Neural progenitor cell (in vitro differentiated cells): ENCODE measurements at regions not wholly inside any gene's neighbourhood (a gene's known extent, or its start where the extent isn't known, plus 50 kb on each side); places are given as distances from the start of the nearest gene placed in this dataset.

ENCODE experiments used
- DNase-seq: peaks from one replicate; pipeline ENCODE4 v3.0.0-alpha.2; 2016; ENCODE audit warnings: low spot score
- H2AFZ ChIP-seq: fragments of 200-600 bp; sonication (generic); replicated peaks from 2 replicates; pipeline ENCODE4 v1.6.1; 2016; ENCODE audit warnings: antibody characterized with exemption
- H3F3A ChIP-seq: fragments of 200-600 bp; sonication (generic); 2 replicates; pipeline ENCODE4 v1.6.1; 2016; ENCODE audit warnings: antibody characterized with exemption, low read depth
- H3K27ac ChIP-seq: fragments of 200-600 bp; sonication (generic); 2 replicates; pipeline ENCODE4 v1.5.1; 2016; ENCODE audit warnings: mild to moderate bottlenecking
- H3K27me3 ChIP-seq: fragments of 200-600 bp; sonication (generic); 2 replicates; pipeline ENCODE4 v1.6.1; 2016; ENCODE audit warnings: mild to moderate bottlenecking, moderate library complexity
- H3K36me3 ChIP-seq: fragments of 200-600 bp; sonication (generic); 2 replicates; pipeline ENCODE4 v1.5.1; 2016
- H3K4me1 ChIP-seq: fragments of 200-600 bp; sonication (generic); 2 replicates; pipeline ENCODE4 v1.6.1; 2016; ENCODE audit warnings: mixed run types
- H3K4me2 ChIP-seq: fragments of 200-600 bp; sonication (generic); 2 replicates; pipeline ENCODE4 v1.6.1; 2016
- H3K4me3 ChIP-seq: fragments of 200-600 bp; sonication (generic); 2 replicates; pipeline ENCODE4 v1.5.1; 2016
- H3K79me2 ChIP-seq: fragments of 200-600 bp; sonication (generic); 2 replicates; pipeline ENCODE4 v1.6.1; 2016; ENCODE audit warnings: low read depth
- H3K9ac ChIP-seq: fragments of 200-600 bp; sonication (generic); 2 replicates; pipeline ENCODE4 v1.6.1; 2016
- H3K9me3 ChIP-seq: fragments of 200-600 bp; sonication (generic); 2 replicates; pipeline ENCODE4 v1.5.1; 2016; ENCODE audit warnings: low read depth
- H4K20me1 ChIP-seq: fragments of 200-600 bp; sonication (generic); 2 replicates; pipeline ENCODE4 v1.6.1; 2016; ENCODE audit warnings: low read depth
- H3K27ac Mint-ChIP-seq: 3 replicates; pipeline ENCODE4 v1.8.0; 2021; ENCODE audit warnings: mixed read lengths
- H3K27me3 Mint-ChIP-seq: 2 replicates; pipeline ENCODE4 v1.8.0; 2022; ENCODE audit warnings: low read depth, mild to moderate bottlenecking, inconsistent platforms, moderate library complexity, mixed read lengths; ENCODE audit not compliant: insufficient read depth
- H3K36me3 Mint-ChIP-seq: 3 replicates; pipeline ENCODE4 v1.8.0; 2021; ENCODE audit warnings: mixed read lengths
- H3K4me1 Mint-ChIP-seq: 3 replicates; pipeline ENCODE4 v1.8.0; 2021; ENCODE audit warnings: mixed read lengths
- H3K4me3 Mint-ChIP-seq: 3 replicates; pipeline ENCODE4 v1.8.0; 2021; ENCODE audit warnings: mild to moderate bottlenecking, moderate library complexity, mixed read lengths
- H3K9me3 Mint-ChIP-seq: 3 replicates; pipeline ENCODE4 v1.8.0; 2020; ENCODE audit warnings: mixed read lengths
- CTCF ChIP-seq: fragments of 200-600 bp; sonication (generic); IDR thresholded peaks from 2 replicates; pipeline ENCODE4 v1.5.1; 2017; ENCODE audit warnings: antibody characterized with exemption, mild to moderate bottlenecking
- EZH2 ChIP-seq: fragments of 200-600 bp; sonication (generic); IDR thresholded peaks from 2 replicates; pipeline ENCODE4 v1.6.1; 2017; ENCODE audit warnings: antibody characterized with exemption, mild to moderate bottlenecking, moderate library complexity
- EZH2phosphoT487 ChIP-seq: fragments of 200-600 bp; sonication (generic); IDR thresholded peaks from 2 replicates; pipeline ENCODE4 v1.6.1; 2017; ENCODE audit warnings: antibody characterized with exemption

DNA sequence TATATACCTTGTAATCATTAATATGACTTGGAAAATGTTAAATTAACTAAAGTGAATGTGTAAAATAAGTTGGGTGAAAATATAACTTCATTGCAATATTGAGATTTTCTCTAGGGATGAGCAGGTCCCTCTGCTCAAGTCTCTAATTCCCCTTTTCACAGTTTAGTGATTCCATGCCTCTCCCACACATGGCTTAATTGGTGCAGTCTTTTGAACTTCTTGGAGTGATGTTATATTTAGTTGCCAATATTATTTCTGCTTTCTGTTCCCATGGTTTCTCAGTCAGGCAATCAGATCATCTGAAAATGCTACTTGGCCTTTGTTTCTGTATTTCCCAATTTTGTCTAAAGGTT lies 233.7 kb upstream of the SPOPL start:
- no peak overlapping the region for H3K27ac ChIP-seq
- TF ChIP-seq CTCF (no peak), EZH2phosphoT487 (no peak), EZH2 (no peak)
- no peak overlapping the region for H2AFZ ChIP-seq
- H3K27me3 Mint-ChIP-seq = no peaks in the 10 kb centered on the region
- H3K9me3 ChIP-seq = no peaks in the 10 kb centered on the region
- H3K4me1 Mint-ChIP-seq = peaks cover 3% of the 10 kb centered on the region
- H3K4me3 ChIP-seq = no peak overlapping the region
- no peaks in the 10 kb centered on the region for H3K4me1 ChIP-seq
- H3K9me3 Mint-ChIP-seq = peaks cover 4% of the 10 kb centered on the region
- H3K27me3 ChIP-seq = no peaks in the 10 kb centered on the region
- no peak overlapping the region for H3K4me3 Mint-ChIP-seq
- H3K79me2 ChIP-seq = no peaks in the 10 kb centered on the region
- H3K27ac Mint-ChIP-seq = no peak overlapping the region
- H3F3A ChIP-seq = peaks cover 9% of the 10 kb centered on the region
- H3K36me3 ChIP-seq = no peaks in the 10 kb centered on the region
- no peak overlapping the region for H3K4me2 ChIP-seq
- H3K36me3 Mint-ChIP-seq = peaks cover 2% of the 10 kb centered on the region
- H3K9ac ChIP-seq = no peak overlapping the region
- H4K20me1 ChIP-seq = no peaks in the 10 kb centered on the region
- no peak for DNase-seq

- Histone ChIP-seq H2AFZ (no peak overlapping the region), H3K9me3 (no peaks in the 10 kb centered on the region), H3K4me3 (no peak overlapping the region), H3K36me3 (no peaks in the 10 kb centered on the region), H3K79me2 (no peaks in the 10 kb centered on the region), H3K27me3 (no peaks in the 10 kb centered on the region), H3K27ac (no peak overlapping the region), H3K4me1 (peaks cover 10% of the 10 kb centered on the region), H3K4me2 (no peak overlapping the region), H3F3A (peaks cover 23% of the 10 kb centered on the region), H4K20me1 (no peaks in the 10 kb centered on the region), H3K9ac (no peak overlapping the region)
- Mint-ChIP-seq H3K27ac (no peak overlapping the region), H3K36me3 (peaks cover 2% of the 10 kb centered on the region), H3K4me3 (no peak overlapping the region), H3K9me3 (peaks cover 2% of the 10 kb centered on the region), H3K27me3 (no peaks in the 10 kb centered on the region), H3K4me1 (peaks cover 3% of the 10 kb centered on the region)
- no peak for TF ChIP-seq EZH2
- TF ChIP-seq CTCF = no peak
- TF ChIP-seq EZH2phosphoT487 = no peak
- no peak for DNase-seq
These were observed 231.8 kb upstream of the SPOPL start for GRCh38 chr2:138269765-138270164.

GRCh38 chr2:138271467-138271866 lies 230.1 kb upstream of the SPOPL start:
- no peak for DNase-seq
- Histone ChIP-seq H3K27me3 (no peaks in the 10 kb centered on the region), H3F3A (peaks cover 33% of the 10 kb centered on the region), H3K4me1 (peaks cover 27% of the 10 kb centered on the region), H4K20me1 (no peaks in the 10 kb centered on the region), H3K9ac (no peak overlapping the region), H3K27ac (no peak overlapping the region), H2AFZ (no peak overlapping the region), H3K36me3 (no peaks in the 10 kb centered on the region), H3K4me3 (no peak overlapping the region), H3K4me2 (no peak overlapping the region), H3K9me3 (no peaks in the 10 kb centered on the region), H3K79me2 (no peaks in the 10 kb centered on the region)
- Mint-ChIP-seq H3K9me3 (peaks cover 2% of the 10 kb centered on the region), H3K4me3 (no peak overlapping the region), H3K27ac (no peak overlapping the region), H3K4me1 (peaks cover 6% of the 10 kb centered on the region), H3K36me3 (peaks cover 2% of the 10 kb centered on the region), H3K27me3 (no peaks in the 10 kb centered on the region)
- TF ChIP-seq EZH2phosphoT487 (no peak), CTCF (no peak), EZH2 (no peak)
